IMR-90 (cell line): ENCODE measurements at regions not wholly inside any gene's neighbourhood (a gene's known extent, or its start where the extent isn't known, plus 50 kb on each side); places are given as distances from the start of the nearest gene placed in this dataset.

ENCODE experiments used
- ATAC-seq: fragments of 200-7000 bp; cut with Tn5 transposase; 2 replicates; pipeline ENCODE4 v1.9.1; 2020; ENCODE audit warnings: low read depth, mild to moderate bottlenecking, moderate library complexity
- BruUV-seq: library from RNA; stranded (reverse); fragments of 400-500 nt; replicated peaks from 2 replicates; lab custom pipeline; 2021; lab: Mats Ljungman, UMichigan
- CTCF ChIA-PET: fragments of 300-600 bp; formaldehyde crosslinking; extraction: SDS; loops from one replicate; lab custom pipeline; 2021; ENCODE audit warnings: antibody characterized with exemption; lab: Yijun Ruan, JAX
- POLR2A ChIA-PET: fragments of 300-600 bp; sonication (Branson Sonifier 250); formaldehyde crosslinking; loops from one replicate; lab custom pipeline; 2022; ENCODE audit warnings: antibody characterized with exemption; ENCODE audit not compliant: unreplicated experiment; lab: Charles Lee
- DNase-seq: peaks from one replicate; pipeline ENCODE4 v3.0.0; 2013
- H2AFZ ChIP-seq: replicated peaks from 2 replicates; pipeline ENCODE3; 2013; ENCODE audit warnings: low read length, mild to moderate bottlenecking; ENCODE audit not compliant: poor library complexity
- H2AK5ac ChIP-seq: 2 replicates; pipeline ENCODE4 v1.6.1; 2013; ENCODE audit warnings: low read depth, low read length, inconsistent platforms
- H2AK9ac ChIP-seq: replicated peaks from 2 replicates; pipeline ENCODE3; 2013; ENCODE audit warnings: mild to moderate bottlenecking, low read depth, low read length, moderate library complexity; ENCODE audit not compliant: poor library complexity
- H2BK120ac ChIP-seq: 2 replicates; pipeline ENCODE4 v1.6.1; 2013; ENCODE audit warnings: low read depth, low read length, inconsistent platforms
- H2BK15ac ChIP-seq: 3 replicates; pipeline ENCODE4 v1.6.1; 2013; ENCODE audit warnings: low read depth, low read length, inconsistent platforms
- H2BK20ac ChIP-seq: 2 replicates; pipeline ENCODE4 v1.6.1; 2013; ENCODE audit warnings: low read depth, mild to moderate bottlenecking, inconsistent platforms, low read length, moderate library complexity
- H2BK5ac ChIP-seq: 2 replicates; pipeline ENCODE4 v1.6.1; 2013; ENCODE audit warnings: mild to moderate bottlenecking, low read depth, low read length, inconsistent platforms; ENCODE audit not compliant: poor library complexity, severe bottlenecking
- H3K14ac ChIP-seq: replicated peaks from 2 replicates; pipeline ENCODE4 v1.6.1; 2013; ENCODE audit warnings: low read depth, low read length, inconsistent platforms
- H3K18ac ChIP-seq: 2 replicates; pipeline ENCODE4 v1.6.1; 2013; ENCODE audit warnings: low read depth, low read length, control low read depth
- H3K23ac ChIP-seq: 2 replicates; pipeline ENCODE4 v1.6.1; 2013; ENCODE audit warnings: low read depth, low read length, inconsistent platforms
- H3K27ac ChIP-seq: 2 replicates; pipeline ENCODE4 v1.5.1; 2013; ENCODE audit warnings: mild to moderate bottlenecking, control low read depth, low read length; ENCODE audit not compliant: insufficient read depth
- H3K27me3 ChIP-seq: 2 replicates; pipeline ENCODE4 v1.6.1; 2013; ENCODE audit warnings: low read length; ENCODE audit not compliant: control insufficient read depth, insufficient read depth
- H3K36me3 ChIP-seq: 2 replicates; pipeline ENCODE4 v1.6.1; 2013; ENCODE audit warnings: low read length, mixed read lengths; ENCODE audit not compliant: control insufficient read depth, insufficient read depth
- H3K4ac ChIP-seq: 2 replicates; pipeline ENCODE4 v1.6.1; 2013; ENCODE audit warnings: low read depth, low read length, inconsistent platforms
- H3K4me1 ChIP-seq: 2 replicates; pipeline ENCODE4 v1.6.1; 2013; ENCODE audit warnings: low read length, mixed read lengths; ENCODE audit not compliant: control insufficient read depth, insufficient read depth
- H3K4me2 ChIP-seq: 2 replicates; pipeline ENCODE4 v1.6.1; 2013; ENCODE audit warnings: low read depth, mild to moderate bottlenecking, control low read depth, low read length, moderate library complexity
- H3K4me3 ChIP-seq: 2 replicates; pipeline ENCODE4 v1.5.1; 2013; ENCODE audit warnings: low read depth, mild to moderate bottlenecking, control low read depth, low read length, moderate library complexity; ENCODE audit not compliant: insufficient read depth
- H3K56ac ChIP-seq: 2 replicates; pipeline ENCODE4 v1.6.1; 2013; ENCODE audit warnings: low read length, inconsistent platforms; ENCODE audit not compliant: insufficient read depth; ENCODE audit errors: extremely low read depth
- H3K79me1 ChIP-seq, 2 experiments: 2 replicates each; pipeline ENCODE4 v1.6.1; 2013; ENCODE audit warnings: low read length in 2 of 2, inconsistent platforms in 1 of 2, low read depth in 1 of 2
- H3K9ac ChIP-seq: 2 replicates; pipeline ENCODE4 v1.6.1; 2013; ENCODE audit warnings: low read depth, low read length, control low read depth
- H3K9me1 ChIP-seq: 2 replicates; pipeline ENCODE4 v1.6.1; 2013; ENCODE audit warnings: low read length, inconsistent platforms; ENCODE audit not compliant: insufficient read depth
- H3K9me3 ChIP-seq: 2 replicates; pipeline ENCODE4 v1.6.1; 2013; ENCODE audit warnings: low read length; ENCODE audit not compliant: control insufficient read depth, insufficient read depth
- H4K20me1 ChIP-seq: 2 replicates; pipeline ENCODE4 v1.6.1; 2013; ENCODE audit warnings: low read length, inconsistent platforms; ENCODE audit not compliant: insufficient read depth
- H4K5ac ChIP-seq: 2 replicates; pipeline ENCODE4 v1.6.1; 2013; ENCODE audit warnings: mild to moderate bottlenecking, low read depth, low read length, control low read depth
- H4K8ac ChIP-seq, 2 experiments: 2 replicates each; pipeline ENCODE4 v1.6.1; 2013; ENCODE audit warnings: low read depth in 2 of 2, low read length in 2 of 2, control low read depth in 1 of 2, inconsistent platforms in 1 of 2
- H4K91ac ChIP-seq: 2 replicates; pipeline ENCODE4 v1.6.1; 2013; ENCODE audit warnings: low read depth, low read length, inconsistent platforms; ENCODE audit not compliant: insufficient read depth
- MAFK ChIP-seq: IDR thresholded peaks from 2 replicates; pipeline ENCODE4 v1.6.1; 2012; ENCODE audit warnings: low read depth, low read length, improper control_type of control experiment
- NFE2L2 ChIP-seq: fragments of 150-350 bp; IDR thresholded peaks from 2 replicates; pipeline ENCODE4 v1.6.1; 2016; ENCODE audit warnings: low read depth, mild to moderate bottlenecking, low read length
- SMC3 ChIP-seq: fragments of 150-350 bp; IDR thresholded peaks from 2 replicates; pipeline ENCODE4 v1.6.1; 2016; ENCODE audit warnings: low read depth, mild to moderate bottlenecking, antibody characterized with exemption, low read length, moderate library complexity
- USF2 ChIP-seq: fragments of 150-350 bp; IDR thresholded peaks from 2 replicates; pipeline ENCODE4 v1.6.1; 2017; ENCODE audit warnings: mild to moderate bottlenecking, antibody characterized with exemption, low read length, low read depth
- WGBS, 2 experiments: methylation state at CpG; one replicate each; pipeline versions ENCODE4 v1.1.5 to v1.1.7; 2013; ENCODE audit warnings: missing lambda C conversion rate in 2 of 2; ENCODE audit not compliant: insufficient read length in 1 of 2; ENCODE audit errors: extremely low coverage in 2 of 2; 5-methylcytosine and 5-hydroxymethylcytosine counted together
- dilution Hi-C: fragments of 300-500 bp; cut with HindIII; formaldehyde crosslinking; loops from one replicate; pipeline ENCODE4 v1.14.3; 2018; ENCODE audit warnings: low sequenced_read_pairs; ENCODE audit not compliant: unreplicated experiment
- in situ Hi-C: fragments of 300-500 bp; cut with MboI; formaldehyde crosslinking; loops from 3 replicates; pipeline ENCODE4 v1.14.3; 2019; ENCODE audit warnings: low sequenced_read_pairs, inconsistent platforms, mixed read lengths
- intact Hi-C: fragments of 100-400 bp; cut with micrococcal nuclease; formaldehyde crosslinking; loops from 2 replicates; pipeline ENCODE4 v1.10.0; 2022
- TF ChIP-seq, protein P1 (sequence below): fragments of 150-350 bp; IDR thresholded peaks from 2 replicates; pipeline ENCODE4 v1.6.1; 2016; ENCODE audit warnings: low read depth, mild to moderate bottlenecking, low read length, moderate library complexity, borderline replicate concordance

- H4K5ac ChIP-seq, result no peak overlapping the region
- no peak overlapping the region for H3K14ac ChIP-seq
- no peak overlapping the region for H4K91ac ChIP-seq
- no peak overlapping the region for H2BK15ac ChIP-seq
- DNase-seq (no peak), ATAC-seq (no peak)
- H3K79me1 ChIP-seq, result no peaks in the 10 kb centered on the region
- H2AK5ac ChIP-seq, result no peak overlapping the region
- ChIA-PET CTCF (interaction anchor here (0.7 to 1.0 kb wide), 2 partner anchors 9 to 761 kb away, joined by 3 to 4 read pairs; no protein-coding TSS in a partner anchor), POLR2A (no interaction called here)
- dilution Hi-C loops (no loop called here), intact Hi-C loops (no loop called here), in situ Hi-C loops (no loop called here)
- TF ChIP-seq NFE2L2, result no peak
- no peak for TF ChIP-seq SMC3
- TF ChIP-seq, protein P1, sequence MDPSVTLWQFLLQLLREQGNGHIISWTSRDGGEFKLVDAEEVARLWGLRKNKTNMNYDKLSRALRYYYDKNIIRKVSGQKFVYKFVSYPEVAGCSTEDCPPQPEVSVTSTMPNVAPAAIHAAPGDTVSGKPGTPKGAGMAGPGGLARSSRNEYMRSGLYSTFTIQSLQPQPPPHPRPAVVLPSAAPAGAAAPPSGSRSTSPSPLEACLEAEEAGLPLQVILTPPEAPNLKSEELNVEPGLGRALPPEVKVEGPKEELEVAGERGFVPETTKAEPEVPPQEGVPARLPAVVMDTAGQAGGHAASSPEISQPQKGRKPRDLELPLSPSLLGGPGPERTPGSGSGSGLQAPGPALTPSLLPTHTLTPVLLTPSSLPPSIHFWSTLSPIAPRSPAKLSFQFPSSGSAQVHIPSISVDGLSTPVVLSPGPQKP, result no peak
- TF ChIP-seq USF2, result no peak
- no peak for TF ChIP-seq MAFK
- no peak overlapping the region for H2BK120ac ChIP-seq
- H3K18ac ChIP-seq, result no peak overlapping the region
- no peak overlapping the region for H3K4me3 ChIP-seq
- H3K9ac ChIP-seq, result no peak overlapping the region
- H3K9me3 ChIP-seq, result no peaks in the 10 kb centered on the region; the same call in 1 of the 2 replicates
- BruUV-seq, result no TSS peak
- no peak overlapping the region for H4K8ac ChIP-seq
- H4K20me1 ChIP-seq, result no peaks in the 10 kb centered on the region
- H3K9me1 ChIP-seq, result no peaks in the 10 kb centered on the region
- H3K4me2 ChIP-seq, result no peak overlapping the region
- H3K4me1 ChIP-seq, result no peaks in the 10 kb centered on the region
- no peak overlapping the region for H2AFZ ChIP-seq
- H2BK20ac ChIP-seq, result no peak overlapping the region
- H3K27ac ChIP-seq, result no peak overlapping the region
- H3K56ac ChIP-seq, result no peak overlapping the region
- H2BK5ac ChIP-seq, result no peak overlapping the region
- no peaks in the 10 kb centered on the region for H3K36me3 ChIP-seq
- 60% methylated on average over 2 of the region's 9 CpGs; no CpG with 5 or more reads in 1 of the 2 experiments for WGBS, 2 experiments
- H2AK9ac ChIP-seq, result no peak overlapping the region
- H3K4ac ChIP-seq, result no peak overlapping the region
- H3K27me3 ChIP-seq, result no peaks in the 10 kb centered on the region
- no peak overlapping the region for H3K23ac ChIP-seq
Measured at GRCh38 chr10:128221807-128222206, 95.6 kb upstream of the MKI67 start.
